ENCODE measurements at regions not wholly inside any gene's neighbourhood (a gene's known extent, or its start where the extent isn't known, plus 50 kb on each side); places are given as distances from the start of the nearest gene placed in this dataset.

DNA sequence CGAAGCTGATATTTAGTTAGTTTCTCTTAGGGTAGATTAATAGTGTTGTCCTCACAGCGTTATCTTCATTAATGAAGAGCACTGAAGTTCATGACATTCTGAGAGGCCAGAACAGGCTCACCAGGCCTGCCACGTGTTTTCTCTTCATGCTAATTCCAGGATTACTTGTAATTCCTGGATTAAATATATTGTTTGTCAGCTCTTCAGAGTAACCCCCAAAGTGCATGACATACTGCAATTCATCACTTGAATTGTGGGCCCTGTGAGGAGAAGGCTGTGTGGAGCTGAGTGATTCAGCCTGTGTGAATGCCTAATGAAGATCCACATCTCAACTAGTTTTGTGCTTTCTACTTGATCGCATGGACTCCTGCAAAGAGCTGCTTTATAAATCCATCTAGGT is 401.0 kb upstream of the ADAMTSL1 start:
- DNase-seq (ENCODE audit: low read depth in 3 of 3) = no peak

DNA sequence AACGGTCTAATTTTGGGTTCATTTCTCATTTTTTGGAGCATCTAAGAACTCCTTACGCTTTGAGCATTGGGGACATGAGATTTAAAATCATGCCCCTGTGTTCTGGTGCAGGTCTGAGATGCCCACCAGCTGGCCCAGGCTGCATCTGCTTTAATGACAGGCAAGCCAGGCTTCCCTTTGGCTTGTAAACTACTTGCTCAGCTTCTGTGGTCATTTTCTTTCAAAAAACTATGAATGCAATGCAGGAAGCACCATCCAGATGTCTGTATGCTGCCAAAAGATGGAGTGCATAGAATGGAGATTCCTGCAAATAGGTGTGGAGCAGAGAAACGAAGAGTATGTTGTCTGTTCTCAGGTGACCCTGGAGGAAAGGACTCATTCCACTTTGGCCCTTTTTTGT is 399.9 kb upstream of the ADAMTSL1 start:
- DNase-seq (ENCODE audit: low read depth in 3 of 3) = no peak

- no peak for DNase-seq (ENCODE audit: low read depth in 3 of 3)
Measured at GRCh38 chr9:18075253-18075952, 398.6 kb upstream of the ADAMTSL1 start.

DNA sequence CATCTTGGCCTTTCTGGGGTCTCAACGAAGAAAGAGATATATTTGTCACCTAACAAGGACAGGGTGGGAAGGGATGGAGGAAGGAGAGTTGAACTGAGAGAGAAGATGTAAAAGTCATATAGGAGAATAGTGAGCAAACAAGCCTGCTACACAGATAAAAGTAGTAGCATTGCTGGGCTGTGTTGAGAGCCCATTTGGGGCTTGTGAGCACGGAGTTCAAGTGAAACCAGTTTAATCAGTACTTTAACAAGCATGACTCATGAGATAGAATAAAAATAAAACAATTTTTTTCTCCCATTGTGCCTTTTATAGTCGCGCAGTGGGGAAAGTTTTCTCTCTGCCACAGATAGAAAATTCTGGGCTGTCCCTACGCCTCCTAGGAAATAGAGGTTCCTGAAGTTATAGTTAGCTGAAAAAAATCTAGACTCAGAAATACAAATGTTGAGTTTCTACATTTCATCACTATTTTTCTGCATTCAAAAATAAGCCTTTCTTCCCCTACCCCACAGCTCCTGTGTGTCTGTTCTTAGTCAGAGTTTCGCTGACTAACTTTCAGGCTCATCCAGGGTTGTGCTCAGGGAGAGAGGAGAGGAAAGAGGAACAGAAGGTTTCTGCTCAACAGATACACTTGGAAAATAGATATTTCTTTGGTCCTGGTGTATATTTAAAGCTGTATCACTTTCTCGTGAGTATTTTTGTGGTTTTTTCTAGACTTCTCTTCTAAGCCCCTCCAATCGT is 395.8 kb upstream of the ADAMTSL1 start:
- no peak for DNase-seq (ENCODE audit: low read depth in 3 of 3)

- DNase-seq (ENCODE audit: low read depth in 3 of 3) = no peak
Measured at GRCh38 chr9:18092138-18092537, 381.8 kb upstream of the ADAMTSL1 start.

DNA sequence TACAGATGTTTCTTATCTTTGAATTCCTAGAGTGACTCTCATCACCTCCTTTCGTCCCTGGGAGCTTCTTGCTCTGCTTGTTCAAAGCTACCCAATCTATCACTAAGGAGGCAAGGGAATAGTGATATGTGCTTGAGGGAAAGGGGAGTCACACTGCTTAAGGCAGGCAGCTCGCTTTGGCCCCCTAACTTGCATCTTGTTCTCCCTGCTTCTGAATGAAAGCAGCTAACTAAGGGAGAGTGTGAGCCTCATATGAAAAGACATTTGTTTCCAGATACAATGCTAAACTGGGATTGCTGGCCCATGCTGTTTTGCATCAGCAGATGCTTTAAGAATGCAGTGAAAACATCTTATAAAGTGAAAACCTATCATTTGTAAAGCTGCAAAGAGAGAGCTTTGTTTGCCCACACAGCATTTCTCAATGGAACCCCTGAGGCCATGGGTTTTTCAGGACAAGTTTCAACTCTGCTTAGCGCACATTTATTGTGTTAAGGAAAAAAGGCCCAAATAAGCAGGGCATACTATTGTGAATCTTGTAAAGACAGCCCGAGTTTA is 367.9 kb upstream of the ADAMTSL1 start:
- DNase-seq (ENCODE audit: low read depth in 3 of 3) = no peak

GRCh38 chr9:18109675-18110074 is 364.3 kb upstream of the ADAMTSL1 start:
- DNase-seq (ENCODE audit: low read depth in 3 of 3) = no peak

GRCh38 chr9:18111146-18111545 is 362.8 kb upstream of the ADAMTSL1 start:
- DNase-seq (ENCODE audit: low read depth in 3 of 3) = no peak

DNA sequence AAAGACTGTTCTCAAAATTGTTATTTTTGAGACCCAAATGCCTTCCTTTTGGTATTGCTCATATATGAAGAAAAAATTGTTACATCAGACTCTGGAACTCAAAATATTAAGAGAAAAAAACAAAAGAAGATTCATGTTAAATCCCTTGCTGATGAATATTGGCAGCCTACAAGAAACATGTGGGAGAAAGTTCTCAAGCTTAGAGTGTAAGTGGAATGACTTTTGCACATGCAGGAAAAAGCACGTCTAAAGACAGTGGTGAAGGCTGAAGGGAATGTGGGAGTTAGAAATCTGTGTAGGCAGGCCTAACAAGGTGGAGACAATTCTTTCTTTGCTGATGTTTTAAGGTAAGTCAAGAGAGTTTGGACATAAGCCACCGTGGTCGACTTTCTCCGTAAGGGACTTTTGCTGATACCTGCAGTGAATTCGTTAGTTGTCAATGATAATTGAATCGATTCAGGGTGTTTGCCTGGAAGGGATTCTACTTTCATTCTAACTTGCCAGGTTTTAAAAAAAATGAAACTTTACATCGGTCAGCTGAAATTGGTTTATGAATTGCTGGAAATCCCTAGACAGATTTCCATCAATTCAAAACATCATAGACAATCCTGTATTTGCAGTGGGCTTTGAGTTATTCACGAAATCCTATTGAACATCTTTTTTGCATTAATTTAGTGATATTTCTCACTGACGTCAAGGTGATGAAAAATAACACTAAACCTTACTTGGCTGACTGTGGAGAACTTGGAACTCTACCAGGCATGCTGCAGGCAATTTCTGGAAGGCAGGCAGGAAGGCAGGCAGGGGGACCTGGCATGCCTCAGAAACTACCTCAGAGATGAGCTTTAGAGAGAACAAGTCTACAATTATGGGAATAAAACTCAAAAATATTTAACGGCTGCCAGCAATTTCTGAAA is 359.1 kb upstream of the ADAMTSL1 start:
- DNase-seq (ENCODE audit: low read depth in 3 of 3) = no peak

DNA sequence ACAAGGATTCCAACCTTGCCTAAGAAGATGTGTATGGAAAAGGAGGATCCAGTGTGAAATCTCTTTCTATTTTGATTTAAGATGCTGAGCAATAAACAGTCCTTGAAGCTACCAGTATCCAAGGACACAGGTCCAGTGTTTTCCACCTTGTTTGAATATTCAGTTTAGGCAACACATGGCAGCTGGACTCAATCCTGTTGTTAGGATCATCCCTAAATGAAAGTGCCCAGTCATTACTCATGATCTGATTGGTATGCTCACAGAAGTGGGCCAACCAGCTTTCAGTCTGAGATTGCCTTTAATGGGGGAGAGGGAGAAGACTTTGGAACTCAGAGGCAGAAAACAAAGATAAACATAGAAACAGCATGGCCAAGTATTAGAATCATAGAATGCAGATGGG is 355.7 kb upstream of the ADAMTSL1 start:
- no peak for DNase-seq (ENCODE audit: low read depth in 3 of 3)

GRCh38 chr9:18122171-18122570 is 351.8 kb upstream of the ADAMTSL1 start:
- DNase-seq (ENCODE audit: low read depth in 3 of 3) = no peak

GRCh38 chr9:18124760-18125159 is 349.2 kb upstream of the ADAMTSL1 start:
- no peak for DNase-seq (ENCODE audit: low read depth in 3 of 3)

- DNase-seq (ENCODE audit: low read depth in 3 of 3) = no peak
Measured at GRCh38 chr9:18126831-18127498, 347.0 kb upstream of the ADAMTSL1 start.

GRCh38 chr9:18127499-18127875 is 346.5 kb upstream of the ADAMTSL1 start:
- no peak for DNase-seq (ENCODE audit: low read depth in 3 of 3)

GRCh38 chr9:18129809-18130334 is 344.1 kb upstream of the ADAMTSL1 start:
- no peak for DNase-seq (ENCODE audit: low read depth in 3 of 3)

GRCh38 chr9:18136354-18136994 is 337.5 kb upstream of the ADAMTSL1 start:
- no peak for DNase-seq (ENCODE audit: low read depth in 3 of 3)

- DNase-seq (ENCODE audit: low read depth in 3 of 3) = no peak
Measured at GRCh38 chr9:18137815-18138214, 336.1 kb upstream of the ADAMTSL1 start.

DNA sequence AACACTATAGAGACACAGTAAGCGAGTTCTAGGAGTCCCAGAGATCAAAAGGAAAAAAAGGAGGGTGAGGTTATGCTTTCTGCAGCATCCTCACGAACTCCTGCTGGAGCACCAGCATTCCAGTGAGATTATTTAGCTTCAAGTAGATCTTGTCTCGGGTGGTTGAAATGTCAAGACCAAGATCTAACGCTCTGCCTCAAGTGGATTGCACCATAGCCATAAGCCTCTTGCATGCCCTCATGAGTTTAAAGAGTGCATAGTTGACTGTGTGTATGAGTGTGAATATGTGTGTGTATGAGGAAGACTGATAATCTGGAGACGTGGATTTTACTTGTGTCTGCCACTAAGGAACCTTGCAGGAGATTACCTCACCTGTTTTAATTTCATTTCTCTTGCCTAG is 335.3 kb upstream of the ADAMTSL1 start:
- DNase-seq (ENCODE audit: low read depth in 3 of 3) = no peak

GRCh38 chr9:18141681-18142080 is 332.3 kb upstream of the ADAMTSL1 start:
- DNase-seq (ENCODE audit: low read depth in 3 of 3) = no peak

GRCh38 chr9:18143073-18143745 is 330.7 kb upstream of the ADAMTSL1 start:
- no peak for DNase-seq (ENCODE audit: low read depth in 3 of 3)

All from stimulated activated CD4-positive, alpha-beta T cell treated with anti-CD3 and anti-CD28 coated beads, TNF-alpha, amount 100 ng/mL, for 24 hours (primary cell).